Esophagus muscularis mucosa (tissue), 3 donors: ENCODE measurements at regions not wholly inside any gene's neighbourhood (a gene's known extent, or its start where the extent isn't known, plus 50 kb on each side); places are given as distances from the start of the nearest gene placed in this dataset.

ENCODE experiments used
- POLR2AphosphoS5 ChIP-seq, 2 donors: sonication (generic); formaldehyde crosslinking; IDR thresholded peaks; one replicate each; pipeline ENCODE4 v1.6.1; 2017; ENCODE audit warnings: antibody characterized with exemption in 2 of 2
- TF ChIP-seq, protein P1 (sequence below), 3 experiments: fragments of 200-600 bp in 2 of 3; fragments of 450-650 bp in 1 of 3; sonication (generic) in 2 of 3; IDR thresholded peaks; one replicate each; pipeline ENCODE4 v1.5.1; 2017 to 2019; ENCODE audit warnings: antibody characterized with exemption in 3 of 3, mild to moderate bottlenecking in 2 of 3, moderate library complexity in 1 of 3

DNA sequence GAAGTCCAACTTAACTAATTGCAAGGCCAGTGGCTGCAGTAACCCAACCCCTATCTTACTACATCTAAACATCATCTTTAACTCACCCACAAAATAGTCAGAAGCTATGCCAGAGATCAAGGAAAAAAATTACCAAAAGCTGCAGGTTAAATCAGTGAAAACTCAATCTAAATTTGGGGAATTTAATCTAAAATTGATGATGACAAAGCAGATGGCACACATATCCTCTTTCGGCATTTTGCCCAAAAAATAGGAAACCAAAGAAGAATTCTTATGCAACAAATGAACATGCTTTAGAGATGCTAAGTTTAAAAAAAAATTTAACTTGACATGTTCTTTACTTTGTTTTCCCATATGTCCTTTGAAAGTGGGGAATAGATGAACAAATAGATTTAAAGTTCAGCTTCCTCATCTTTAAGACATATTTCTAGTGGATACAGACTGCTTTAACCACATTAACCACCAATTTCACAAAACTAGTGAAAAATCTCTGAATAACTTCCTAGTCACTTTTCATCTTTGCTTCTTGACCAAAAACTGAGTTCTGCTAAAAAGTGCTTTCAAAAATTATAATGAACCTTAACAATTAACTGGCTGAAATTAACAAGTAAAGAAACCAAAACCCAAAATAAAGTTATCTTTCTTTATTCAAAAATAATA, 74.3 kb upstream of the CCDC150 start:
- TF ChIP-seq, protein P1, sequence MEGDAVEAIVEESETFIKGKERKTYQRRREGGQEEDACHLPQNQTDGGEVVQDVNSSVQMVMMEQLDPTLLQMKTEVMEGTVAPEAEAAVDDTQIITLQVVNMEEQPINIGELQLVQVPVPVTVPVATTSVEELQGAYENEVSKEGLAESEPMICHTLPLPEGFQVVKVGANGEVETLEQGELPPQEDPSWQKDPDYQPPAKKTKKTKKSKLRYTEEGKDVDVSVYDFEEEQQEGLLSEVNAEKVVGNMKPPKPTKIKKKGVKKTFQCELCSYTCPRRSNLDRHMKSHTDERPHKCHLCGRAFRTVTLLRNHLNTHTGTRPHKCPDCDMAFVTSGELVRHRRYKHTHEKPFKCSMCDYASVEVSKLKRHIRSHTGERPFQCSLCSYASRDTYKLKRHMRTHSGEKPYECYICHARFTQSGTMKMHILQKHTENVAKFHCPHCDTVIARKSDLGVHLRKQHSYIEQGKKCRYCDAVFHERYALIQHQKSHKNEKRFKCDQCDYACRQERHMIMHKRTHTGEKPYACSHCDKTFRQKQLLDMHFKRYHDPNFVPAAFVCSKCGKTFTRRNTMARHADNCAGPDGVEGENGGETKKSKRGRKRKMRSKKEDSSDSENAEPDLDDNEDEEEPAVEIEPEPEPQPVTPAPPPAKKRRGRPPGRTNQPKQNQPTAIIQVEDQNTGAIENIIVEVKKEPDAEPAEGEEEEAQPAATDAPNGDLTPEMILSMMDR (IDR thresholded peaks at IDR 0.05), result no peak
- TF ChIP-seq POLR2AphosphoS5 (IDR thresholded peaks at IDR 0.05), result no peak
